Myocyte (in vitro differentiated cells): ENCODE measurements at regions not wholly inside any gene's neighbourhood (a gene's known extent, or its start where the extent isn't known, plus 50 kb on each side); places are given as distances from the start of the nearest gene placed in this dataset.

Source experiments
- DNase-seq: peaks from one replicate; pipeline ENCODE4 v3.0.0-alpha.2; 2012; ENCODE audit warnings: low read depth

- no peak for DNase-seq
These were observed 59.8 kb upstream of the TBPL2 start for GRCh38 chr14:55500219-55500701.

GRCh38 chr14:55500708-55501107, 60.3 kb upstream of the TBPL2 start:
- DNase-seq = no peak

GRCh38 chr14:55502746-55503284, 62.4 kb upstream of the TBPL2 start:
- DNase-seq = no peak

GRCh38 chr14:55505846-55506245, 65.4 kb upstream of the TBPL2 start:
- DNase-seq = no peak

GRCh38 chr14:55508676-55509075, 68.3 kb upstream of the TBPL2 start:
- no peak for DNase-seq

GRCh38 chr14:55512421-55512820, 67.6 kb upstream of the KTN1 start:
- peak; percentile 39 for DNase-seq

- DNase-seq = no peak
These were observed 66.5 kb upstream of the KTN1 start for GRCh38 chr14:55513491-55513890.

GRCh38 chr14:55514819-55515490, 65.1 kb upstream of the KTN1 start:
- DNase-seq = no peak

GRCh38 chr14:55516776-55517175, 63.2 kb upstream of the KTN1 start:
- DNase-seq = no peak

GRCh38 chr14:55518391-55518790, 61.6 kb upstream of the KTN1 start:
- peak; percentile 56 for DNase-seq

GRCh38 chr14:55519473-55520080, 60.4 kb upstream of the KTN1 start:
- no peak for DNase-seq

GRCh38 chr14:55523321-55523720, 56.7 kb upstream of the KTN1 start:
- no peak for DNase-seq
